GM21423 (cell line): ENCODE measurements at regions not wholly inside any gene's neighbourhood (a gene's known extent, or its start where the extent isn't known, plus 50 kb on each side); places are given as distances from the start of the nearest gene placed in this dataset.

Source experiments
- ATAC-seq: cut with Tn5 transposase; IDR thresholded peaks from one replicate; pipeline ENCODE4 v1.9.1; 2021; ENCODE audit warnings: mild to moderate bottlenecking, moderate library complexity; ENCODE audit not compliant: unreplicated experiment

DNA sequence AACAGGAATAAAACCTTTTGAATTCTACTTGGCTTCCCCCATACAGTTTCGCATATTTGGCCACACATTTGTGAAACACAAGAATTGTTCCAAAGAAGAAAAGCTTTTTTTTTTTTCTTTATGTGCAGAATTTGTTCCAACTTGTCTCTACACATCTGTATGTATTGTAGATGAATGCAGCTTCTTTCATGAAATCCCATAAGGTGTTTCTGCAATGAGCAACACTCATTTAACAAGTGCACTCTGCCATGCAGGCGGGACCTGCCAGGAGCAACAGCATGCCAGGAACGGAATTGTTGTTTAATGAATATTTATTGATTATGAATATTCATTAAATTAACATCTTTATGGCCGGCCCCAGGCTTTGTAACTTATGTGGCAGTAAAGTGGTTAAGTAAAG is 1075.0 kb downstream of the TTLL7 start:
- ATAC-seq: no peak

- ATAC-seq: no peak
These were observed 1077.2 kb downstream of the TTLL7 start for GRCh38 chr1:82921759-82922158.

DNA sequence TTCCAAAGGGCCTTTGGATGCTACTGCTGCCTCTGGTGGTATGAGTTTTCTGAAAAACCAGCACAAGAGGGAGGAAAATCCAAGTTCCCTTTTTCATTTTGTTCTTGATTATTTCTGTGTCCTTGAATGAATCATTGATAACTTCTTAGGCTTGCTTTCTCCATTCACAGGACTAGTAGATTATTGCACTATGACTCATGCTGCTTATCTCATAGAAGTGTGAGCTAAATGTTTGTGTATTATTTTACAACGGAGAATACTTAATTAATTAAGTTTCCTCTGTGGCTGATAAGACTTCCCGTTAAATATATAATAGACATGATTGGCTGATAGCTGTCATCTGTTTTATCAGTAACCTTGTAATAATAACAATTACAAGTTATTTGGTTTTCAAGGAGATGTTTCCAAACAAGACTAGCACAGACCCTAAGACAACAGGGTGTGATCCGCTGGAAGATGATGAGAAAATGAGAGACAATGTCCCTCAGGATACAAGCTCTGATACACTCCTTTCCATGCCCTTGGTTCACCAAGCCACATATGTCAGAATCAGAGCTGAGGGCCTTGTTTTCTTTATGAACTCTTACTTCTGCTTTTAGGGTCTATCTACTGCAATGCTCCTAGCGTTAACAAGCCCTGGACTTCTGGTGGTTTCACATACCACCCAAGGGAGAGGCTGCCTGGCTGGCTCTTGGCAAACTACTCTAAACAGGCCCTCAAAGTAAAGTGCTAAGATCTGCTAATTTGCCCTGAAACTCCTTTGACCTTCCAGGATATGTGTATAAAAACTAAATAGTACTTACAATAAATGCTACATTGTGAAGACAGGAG is 1078.3 kb downstream of the TTLL7 start:
- no peak for ATAC-seq

- ATAC-seq: no peak
These were observed 1079.1 kb downstream of the TTLL7 start for GRCh38 chr1:82919837-82920236.

GRCh38 chr1:82907313-82907712 is 1091.6 kb downstream of the TTLL7 start:
- ATAC-seq: no peak

DNA sequence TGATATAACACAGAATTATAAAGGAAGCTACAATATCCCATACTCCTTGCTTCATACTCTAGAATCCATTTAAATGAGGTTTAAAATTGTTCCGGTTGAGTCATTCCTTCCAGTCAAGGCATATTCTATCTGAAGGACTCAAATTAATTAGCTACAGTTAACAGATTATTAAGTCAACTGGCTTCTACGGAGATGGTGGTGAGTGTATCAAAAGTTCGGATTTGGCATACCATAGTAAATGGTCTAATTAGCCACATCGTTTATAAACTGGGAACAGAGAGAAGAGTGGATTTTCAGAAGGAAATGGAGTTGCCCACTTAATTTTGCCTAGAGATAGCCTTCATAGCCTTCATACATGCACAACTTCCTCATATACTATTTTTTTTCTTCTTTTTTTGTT is 1095.3 kb downstream of the TTLL7 start:
- ATAC-seq: no peak

GRCh38 chr1:82901561-82901960 is 1097.4 kb downstream of the TTLL7 start:
- no peak for ATAC-seq

- ATAC-seq: no peak
These were observed 1097.8 kb downstream of the TTLL7 start for GRCh38 chr1:82901118-82901517.

DNA sequence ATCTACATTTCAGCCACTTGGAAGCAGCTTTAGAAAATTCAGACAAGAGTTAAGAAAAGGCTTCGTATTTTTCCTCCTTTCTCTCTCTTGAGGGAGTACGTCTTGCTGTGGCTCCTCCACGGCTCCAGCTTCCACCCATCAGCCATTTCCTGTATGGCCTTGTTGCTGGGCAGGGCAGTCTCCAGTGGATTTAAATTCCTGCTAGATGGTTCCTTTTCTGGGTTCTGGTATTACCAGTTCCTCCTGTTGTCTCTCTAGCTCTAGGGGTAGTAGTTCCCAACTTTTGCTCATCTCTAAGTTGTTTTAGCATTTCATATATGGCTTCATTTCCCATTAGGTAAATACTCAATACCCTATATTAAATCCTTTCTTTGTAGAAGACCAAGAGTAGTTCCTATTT is 1098.3 kb downstream of the ADGRL2 start:
- ATAC-seq: no peak

GRCh38 chr1:82897549-82897948 is 1096.8 kb downstream of the ADGRL2 start:
- ATAC-seq: no peak

GRCh38 chr1:82896036-82896435 is 1095.3 kb downstream of the ADGRL2 start:
- ATAC-seq: no peak

DNA sequence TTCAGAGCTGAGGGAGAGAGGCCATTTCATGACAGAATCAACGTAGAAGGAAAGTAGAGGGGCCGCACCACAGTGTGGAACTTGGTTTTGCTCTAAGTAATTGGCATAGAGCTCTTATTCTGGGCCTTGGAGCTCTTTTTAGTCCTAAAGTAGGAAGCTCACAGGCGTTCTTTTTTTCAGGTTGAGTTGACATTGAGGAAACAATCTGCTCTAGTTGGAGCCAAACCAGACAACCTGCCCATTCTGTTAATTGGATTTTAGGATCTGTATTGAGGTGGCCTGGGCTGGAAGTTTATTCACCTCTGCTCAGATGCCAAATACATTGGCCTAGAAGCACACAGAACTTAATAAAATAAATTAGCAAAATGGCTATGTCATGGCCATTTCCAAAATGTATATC is 1093.9 kb downstream of the ADGRL2 start:
- no peak for ATAC-seq

DNA sequence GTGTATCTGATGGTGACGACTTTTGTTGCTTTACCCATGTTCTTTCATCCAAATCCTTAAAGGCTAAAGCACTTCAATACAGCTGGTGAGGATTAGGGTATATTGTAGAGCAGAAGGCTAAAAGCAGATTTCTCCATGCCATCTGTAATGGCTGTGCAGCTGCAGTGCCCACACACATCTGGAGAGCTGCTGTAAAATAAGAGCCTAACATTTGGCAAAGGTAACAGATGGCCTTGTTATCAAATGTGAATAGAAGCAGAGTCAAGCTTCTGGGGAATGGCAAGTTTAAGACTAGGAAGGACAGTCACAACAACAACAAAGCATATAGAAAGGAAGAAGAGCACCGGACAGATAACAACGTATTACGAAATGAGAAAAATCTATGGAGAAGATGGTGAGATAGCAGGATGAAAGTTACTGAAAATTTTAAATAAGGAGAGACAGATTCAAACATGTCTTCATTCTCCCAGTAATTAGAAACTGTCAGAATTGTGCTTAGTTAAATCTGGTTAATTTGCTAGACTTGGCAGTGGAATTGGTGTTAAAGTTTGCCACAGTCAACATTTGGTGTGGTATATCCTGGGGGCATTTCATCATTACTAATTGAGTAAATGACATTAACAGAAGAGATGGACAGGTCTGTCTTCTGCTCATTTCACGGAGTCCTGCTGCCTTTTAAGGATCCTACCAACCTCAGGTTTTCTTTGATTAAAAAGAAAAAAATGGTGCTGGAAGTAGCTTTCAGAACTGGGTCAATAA is 1093.2 kb downstream of the ADGRL2 start:
- no peak for ATAC-seq

GRCh38 chr1:82880506-82880905 is 1079.8 kb downstream of the ADGRL2 start:
- no peak for ATAC-seq

DNA sequence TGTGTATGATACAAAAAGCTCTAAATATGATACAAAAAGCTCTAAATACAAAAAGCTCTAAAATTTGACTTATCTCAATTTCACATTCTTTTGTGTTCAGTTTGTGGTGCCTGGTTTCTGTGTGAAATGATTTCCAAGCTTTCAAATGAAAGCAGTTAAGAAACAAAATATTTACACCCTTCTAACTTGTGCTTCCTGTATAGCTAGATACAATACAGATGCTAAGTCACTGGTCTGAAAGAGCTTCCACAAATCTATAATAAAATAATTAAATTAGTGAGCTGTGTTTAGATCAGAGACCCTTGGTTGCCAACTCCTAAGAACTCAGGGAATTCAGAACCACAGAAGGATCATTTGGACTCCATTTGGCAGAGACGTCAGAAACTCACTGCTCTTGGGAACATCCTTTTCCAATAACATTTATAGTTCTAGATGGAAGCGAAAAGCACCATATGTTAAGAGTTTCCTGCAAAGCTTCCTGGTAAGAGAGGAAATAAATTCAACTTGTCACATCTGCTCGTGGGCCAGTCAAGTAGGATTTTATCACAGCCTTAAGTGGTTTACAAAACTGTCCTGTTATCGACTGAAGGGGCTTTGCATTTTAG is 1079.1 kb downstream of the ADGRL2 start:
- ATAC-seq: no peak

DNA sequence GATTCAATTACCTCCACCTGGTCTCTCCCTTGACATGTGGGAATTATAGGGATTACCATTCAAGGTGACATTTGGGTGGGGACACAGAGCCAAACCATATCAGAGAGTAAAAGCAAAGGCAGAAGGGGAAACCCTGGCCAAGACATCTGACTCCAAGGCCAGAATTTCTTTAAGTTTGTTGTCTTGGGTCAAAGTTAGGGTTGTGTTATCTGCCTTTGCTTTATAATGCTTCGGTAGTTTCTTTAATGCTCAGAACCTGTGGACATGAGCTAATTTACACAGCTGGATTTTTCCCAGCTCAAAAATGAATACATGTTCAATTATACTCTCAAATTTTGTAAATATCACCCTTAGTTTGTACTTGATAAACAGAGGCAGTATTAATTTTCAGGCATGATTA is 1074.4 kb downstream of the ADGRL2 start:
- no peak for ATAC-seq

GRCh38 chr1:82874041-82874440 is 1073.3 kb downstream of the ADGRL2 start:
- no peak for ATAC-seq

DNA sequence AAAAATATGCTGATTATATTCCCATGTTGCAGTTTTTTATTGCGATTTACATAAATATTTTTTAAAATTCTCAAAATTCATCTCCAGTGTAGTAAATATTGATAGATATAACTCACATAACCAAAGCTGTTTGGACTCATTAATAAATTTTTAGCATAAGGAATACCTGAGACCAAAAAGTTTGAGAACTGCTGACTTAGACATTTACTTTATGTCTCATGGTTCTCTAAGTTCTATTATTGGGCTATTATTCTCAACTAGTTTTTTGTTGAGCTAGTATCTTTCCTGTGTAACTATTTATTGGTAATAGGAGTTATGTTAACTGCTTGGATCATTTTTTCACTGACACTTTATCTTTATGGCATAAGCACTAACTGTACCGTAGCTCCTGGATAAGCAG is 1069.6 kb downstream of the ADGRL2 start:
- no peak for ATAC-seq

GRCh38 chr1:82867781-82868180 is 1067.0 kb downstream of the ADGRL2 start:
- ATAC-seq: no peak

- ATAC-seq: no peak
These were observed 1061.0 kb downstream of the ADGRL2 start for GRCh38 chr1:82861749-82862148.

DNA sequence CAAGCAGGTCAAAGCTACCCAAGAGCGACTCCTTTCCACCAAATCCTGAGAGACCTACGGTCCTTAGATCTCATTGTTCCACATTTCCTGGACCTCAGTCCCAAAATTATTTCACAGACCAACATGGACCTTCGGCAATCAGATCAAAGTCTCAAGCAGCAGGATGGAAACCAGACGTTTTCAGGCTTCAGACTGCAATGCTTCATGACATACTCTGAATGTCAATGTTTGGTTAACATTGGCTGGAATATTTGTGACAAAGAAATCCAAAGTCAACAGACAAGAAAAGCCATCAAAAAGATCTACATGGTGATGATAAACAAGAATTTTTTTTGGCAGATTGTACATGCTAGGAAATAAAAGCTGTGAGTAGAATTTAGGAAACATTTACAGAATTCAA is 1057.3 kb downstream of the ADGRL2 start:
- ATAC-seq: no peak

DNA sequence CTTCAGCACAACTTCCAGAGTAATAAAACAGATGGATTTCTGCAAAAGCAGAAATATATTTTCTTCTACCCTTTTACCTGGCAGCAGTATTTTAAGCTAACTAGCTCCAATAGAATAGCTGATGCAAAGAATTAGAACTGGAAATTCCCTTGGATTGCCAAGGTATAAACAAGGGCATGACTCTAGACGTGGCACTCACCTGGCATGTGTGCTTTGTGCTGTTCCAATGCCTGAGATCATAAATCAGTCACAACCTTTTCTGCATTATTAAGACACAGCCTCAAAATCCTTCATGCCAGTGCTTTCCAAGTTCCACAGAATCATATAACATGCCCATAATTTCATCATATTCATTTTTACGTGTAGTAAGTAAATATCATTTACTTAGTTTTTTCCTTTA is 1048.7 kb downstream of the ADGRL2 start:
- no peak for ATAC-seq
